ENCODE measurements at regions not wholly inside any gene's neighbourhood (a gene's known extent, or its start where the extent isn't known, plus 50 kb on each side); places are given as distances from the start of the nearest gene placed in this dataset.

GRCh38 chr15:47407692-47408091 lies 309.6 kb upstream of the SEMA6D start:
- Histone ChIP-seq H2BK12ac (ENCODE audit: insufficient read length, low read depth, low read length) (no peak overlapping the region), H2BK5ac (ENCODE audit: insufficient read length, low read length) (no peak overlapping the region), H3K23me2 (ENCODE audit: insufficient read length, low read depth, low read length, poor library complexity, severe bottlenecking) (no peaks in the 10 kb centered on the region), H3K79me1 (ENCODE audit: insufficient read depth, low read depth, low read length, poor library complexity, severe bottlenecking) (no peaks in the 10 kb centered on the region), H4K5ac (ENCODE audit: insufficient read length, low read depth, low read length) (no peak overlapping the region), H4K20me1 (ENCODE audit: control insufficient read depth, insufficient read depth, insufficient read length) (no peaks in the 10 kb centered on the region), H4K91ac (ENCODE audit: insufficient read length, low read depth, low read length) (no peak overlapping the region), H3K9me3 (ENCODE audit: control insufficient read depth, low read depth, low read length) (no peaks in the 10 kb centered on the region), H3K23ac (ENCODE audit: insufficient read length, low read depth, low read length) (no peak overlapping the region), H2AK5ac (ENCODE audit: insufficient read length, low read length) (no peak overlapping the region), H4K8ac (replicated peaks; ENCODE audit: insufficient read length, low read depth, low read length) (no peak overlapping the region), H3K79me2 (ENCODE audit: insufficient read depth, low read length) (no peaks in the 10 kb centered on the region), H2BK20ac (ENCODE audit: low read depth, low read length, poor library complexity, severe bottlenecking) (no peak overlapping the region), H3K14ac (ENCODE audit: insufficient read depth, low read length) (no peak overlapping the region; the same call in 1 of the 2 replicates), H3K27me3 (ENCODE audit: insufficient read depth, low read length) (no peaks in the 10 kb centered on the region), H2AFZ (ENCODE audit: low read length) (no peak overlapping the region), H3K9ac (ENCODE audit: extremely low read depth, insufficient read length, low read length) (no peak overlapping the region), H3K18ac (ENCODE audit: insufficient read length, low read depth, low read length) (no peak overlapping the region), H3K4ac (ENCODE audit: low read depth, low read length) (no peak overlapping the region), H3K4me2 (ENCODE audit: insufficient read depth, insufficient read length, low read length) (no peak overlapping the region), H3T11ph (ENCODE audit: low read length) (no peak overlapping the region), H3K27ac (ENCODE audit: insufficient read length, low read depth, low read length) (no peak overlapping the region), H2BK15ac (ENCODE audit: low read depth, low read length) (no peak overlapping the region), H3K4me1 (ENCODE audit: insufficient read depth, low read length) (peaks cover 8% of the 10 kb centered on the region), H2BK120ac (ENCODE audit: low read depth, low read length, poor library complexity, severe bottlenecking) (no peak overlapping the region), H3K56ac (ENCODE audit: insufficient read length, low read depth, low read length) (no peak overlapping the region)
- H3K4me1 Mint-ChIP-seq = peaks cover 34 to 43% of the 10 kb centered on the region in 2 experiments
- H3K27me3 Mint-ChIP-seq (ENCODE audit: low read depth) = peaks cover 6% of the 10 kb centered on the region
- H3K9me3 Mint-ChIP-seq = no peaks in the 10 kb centered on the region
- peaks cover 0 to 3% (median 0%) of the 10 kb centered on the region in 3 experiments; a peak in 1 of 7 replicates for H3K36me3 Mint-ChIP-seq (ENCODE audit: insufficient read depth in 1 of 3, low read depth in 3 of 3)
- no CpG with 5 or more reads among the region's 5 CpGs for WGBS (ENCODE audit: extremely low coverage, insufficient read length, low lambda C conversion rate)
- H3K4me3 Mint-ChIP-seq = no peak overlapping the region; a peak in 1 of 5 replicates
- peak; percentile 32; the same call in 1 of the 3 replicates for TF ChIP-seq CTCF (conservative IDR thresholded peaks at IDR 0.05)
- no peak overlapping the region for H3K27ac Mint-ChIP-seq
- DNase-seq = peak; percentile 59

Measured in H9 (cell line).